ENCODE measurements at regions not wholly inside any gene's neighbourhood (a gene's known extent, or its start where the extent isn't known, plus 50 kb on each side); places are given as distances from the start of the nearest gene placed in this dataset.

DNA sequence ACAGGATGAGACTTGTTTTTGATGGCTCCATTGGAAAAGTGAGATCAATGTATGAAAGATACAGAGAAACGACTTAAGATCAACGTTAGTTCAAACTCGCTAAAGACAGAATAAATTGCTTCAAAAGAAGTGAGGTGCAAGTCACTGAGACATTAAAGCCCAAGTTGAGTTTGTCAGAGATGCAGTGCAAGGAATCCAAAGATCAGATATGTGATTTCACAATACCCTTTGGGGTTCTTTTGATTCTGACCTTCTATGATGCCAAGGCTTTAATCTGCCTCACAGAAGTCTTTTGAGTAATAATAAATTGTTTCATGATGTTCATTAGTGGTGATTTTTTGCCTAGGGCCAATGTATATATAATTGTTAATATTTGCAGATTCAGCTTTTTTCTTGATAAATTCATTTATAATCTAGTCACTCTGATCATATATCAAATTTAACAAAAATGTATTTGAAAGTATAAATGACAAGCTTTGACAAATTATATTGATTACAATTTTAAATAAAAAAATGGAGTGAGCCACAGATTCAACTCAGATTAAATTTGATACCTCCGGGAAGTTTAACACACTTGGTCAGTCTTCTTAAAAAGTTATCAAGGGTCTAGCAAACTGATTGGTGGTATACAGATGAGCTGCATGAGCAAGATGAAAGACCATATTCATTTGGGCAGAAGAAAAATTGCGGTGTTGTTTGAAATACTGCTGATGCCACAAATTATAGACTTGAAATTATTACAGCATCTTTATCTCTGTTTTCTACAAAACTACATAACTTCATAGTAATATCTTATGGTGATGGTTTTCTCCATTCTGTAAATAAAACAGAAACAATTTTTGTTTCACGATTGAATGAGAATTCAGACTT lies 144.8 kb upstream of the FAR2 start (continued):
- no peak for TF ChIP-seq EGR1 (IDR thresholded peaks at IDR 0.05; ENCODE audit: borderline replicate concordance in 1 of 2, low read depth in 2 of 2, low read length in 2 of 2)

GRCh38 chr12:29004936-29005304 lies 144.2 kb upstream of the FAR2 start:
- WGBS (ENCODE audit: insufficient coverage, insufficient replicate concordance, low lambda C conversion rate, missing lambda C conversion rate): 38% methylated on average over 2 of the region's 2 CpGs
- no peak overlapping the region for H3K4me3 ChIP-seq
- FAIRE-seq (no peak), DNase-seq (ENCODE audit: low read depth, low spot score) (no peak), ATAC-seq (no peak)
- RAD21 ChIA-PET (ENCODE audit: unreplicated experiment): no interaction called here
- no peaks in the 10 kb centered on the region; a peak in 1 of 4 replicates for H3K27me3 ChIP-seq (replicated peaks in 1 of 2; ENCODE audit: control insufficient read depth in 2 of 2, insufficient read depth in 2 of 2, low read length in 1 of 2)
- no peaks in the 10 kb centered on the region for H3K36me3 ChIP-seq (ENCODE audit: control insufficient read depth in 2 of 2, insufficient read depth in 2 of 2, low read length in 1 of 2)
- no peaks in the 10 kb centered on the region for H3K9me3 ChIP-seq (replicated peaks; ENCODE audit: control insufficient read depth, insufficient read depth, low read length)
- H3K9ac ChIP-seq (ENCODE audit: control insufficient read depth, insufficient read depth, low read length): no peak overlapping the region
- no TSS peak for BruUV-seq (replicated peaks)
- CTCF ChIA-PET: interaction anchor here (1.6 kb wide), 1 partner anchor 132 kb away, joined by 4 read pairs; no protein-coding TSS in a partner anchor
- H3K79me2 ChIP-seq (ENCODE audit: control insufficient read depth, insufficient read depth, low read length): no peaks in the 10 kb centered on the region
- no peak overlapping the region for H3K27ac ChIP-seq (ENCODE audit: control insufficient read depth, insufficient read depth)
- no peaks in the 10 kb centered on the region for H4K20me1 ChIP-seq (ENCODE audit: control insufficient read depth, insufficient read depth)
- no peak overlapping the region for H2AFZ ChIP-seq (ENCODE audit: control insufficient read depth, low read depth, low read length)
- no peaks in the 10 kb centered on the region for H3K4me1 ChIP-seq (ENCODE audit: control insufficient read depth, insufficient read depth, low read length)
- in situ Hi-C loops (cut with MboI) (no loop called here), intact Hi-C loops (cut with micrococcal nuclease; ENCODE audit: unreplicated experiment) (no loop called here)
- POLR2A ChIA-PET: no interaction called here
- SMC1A ChIA-PET (ENCODE audit: uncharacterized antibody, unreplicated experiment): no interaction called here
- H3K4me2 ChIP-seq (ENCODE audit: control insufficient read depth, insufficient read depth): no peak overlapping the region
- no peak for TF ChIP-seq ZBTB33 (IDR thresholded peaks at IDR 0.05)
- no peak for TF ChIP-seq ZNF622 (IDR thresholded peaks at IDR 0.05)
- TF ChIP-seq NR2F1 (conservative IDR thresholded peaks at IDR 0.05): no peak
- no peak for TF ChIP-seq KAT2A (conservative IDR thresholded peaks at IDR 0.05; ENCODE audit: control insufficient read depth, low read depth, low read length)
- no peak for TF ChIP-seq SPI1 (IDR thresholded peaks at IDR 0.05; ENCODE audit: borderline replicate concordance, insufficient read depth, low read depth, low read length)
- TF ChIP-seq IRF4 (IDR thresholded peaks at IDR 0.05; ENCODE audit: low read depth, low read length): no peak
- no peak for TF ChIP-seq MYB (IDR thresholded peaks at IDR 0.05; ENCODE audit: borderline replicate concordance, low read depth, low read length)
- TF ChIP-seq RB1 (IDR thresholded peaks at IDR 0.05; ENCODE audit: borderline replicate concordance): no peak
- no peak for TF ChIP-seq JUND (IDR thresholded peaks at IDR 0.05; ENCODE audit: low read depth, low read length)
- TF ChIP-seq HDAC6 (IDR thresholded peaks at IDR 0.05; ENCODE audit: unreplicated experiment): no peak
- TF ChIP-seq SUZ12 (IDR thresholded peaks at IDR 0.05; ENCODE audit: unreplicated experiment): no peak
- TF ChIP-seq, protein P1, sequence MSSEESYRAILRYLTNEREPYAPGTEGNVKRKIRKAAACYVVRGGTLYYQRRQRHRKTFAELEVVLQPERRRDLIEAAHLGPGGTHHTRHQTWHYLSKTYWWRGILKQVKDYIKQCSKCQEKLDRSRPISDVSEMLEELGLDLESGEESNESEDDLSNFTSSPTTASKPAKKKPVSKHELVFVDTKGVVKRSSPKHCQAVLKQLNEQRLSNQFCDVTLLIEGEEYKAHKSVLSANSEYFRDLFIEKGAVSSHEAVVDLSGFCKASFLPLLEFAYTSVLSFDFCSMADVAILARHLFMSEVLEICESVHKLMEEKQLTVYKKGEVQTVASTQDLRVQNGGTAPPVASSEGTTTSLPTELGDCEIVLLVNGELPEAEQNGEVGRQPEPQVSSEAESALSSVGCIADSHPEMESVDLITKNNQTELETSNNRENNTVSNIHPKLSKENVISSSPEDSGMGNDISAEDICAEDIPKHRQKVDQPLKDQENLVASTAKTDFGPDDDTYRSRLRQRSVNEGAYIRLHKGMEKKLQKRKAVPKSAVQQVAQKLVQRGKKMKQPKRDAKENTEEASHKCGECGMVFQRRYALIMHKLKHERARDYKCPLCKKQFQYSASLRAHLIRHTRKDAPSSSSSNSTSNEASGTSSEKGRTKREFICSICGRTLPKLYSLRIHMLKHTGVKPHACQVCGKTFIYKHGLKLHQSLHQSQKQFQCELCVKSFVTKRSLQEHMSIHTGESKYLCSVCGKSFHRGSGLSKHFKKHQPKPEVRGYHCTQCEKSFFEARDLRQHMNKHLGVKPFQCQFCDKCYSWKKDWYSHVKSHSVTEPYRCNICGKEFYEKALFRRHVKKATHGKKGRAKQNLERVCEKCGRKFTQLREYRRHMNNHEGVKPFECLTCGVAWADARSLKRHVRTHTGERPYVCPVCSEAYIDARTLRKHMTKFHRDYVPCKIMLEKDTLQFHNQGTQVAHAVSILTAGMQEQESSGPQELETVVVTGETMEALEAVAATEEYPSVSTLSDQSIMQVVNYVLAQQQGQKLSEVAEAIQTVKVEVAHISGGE (CRISPR knock-in tag; IDR thresholded peaks at IDR 0.05): no peak
- TF ChIP-seq RBBP5 (conservative IDR thresholded peaks at IDR 0.05): no peak
